WTC11 (cell line): ENCODE measurements at regions not wholly inside any gene's neighbourhood (a gene's known extent, or its start where the extent isn't known, plus 50 kb on each side); places are given as distances from the start of the nearest gene placed in this dataset.

Experiments
- ATAC-seq: fragments of 200-7000 bp; cut with Tn5 transposase; 2 replicates; pipeline ENCODE4 v1.10.0; 2021; ENCODE audit warnings: mild to moderate bottlenecking, moderate library complexity
- CTCF ChIA-PET: fragments of 300-600 bp; sonication (Branson Sonifier 250); formaldehyde crosslinking; loops from one replicate; lab custom pipeline; 2021; ENCODE audit warnings: antibody characterized with exemption; lab: Charles Lee
- POLR2A ChIA-PET: fragments of 350-600 bp; sonication (Branson Sonifier 250); formaldehyde crosslinking; loops from one replicate; lab custom pipeline; 2021; ENCODE audit warnings: antibody characterized with exemption; lab: Charles Lee
- DNase-seq: peaks from one replicate; pipeline ENCODE4 v3.0.0; 2021; ENCODE audit warnings: low spot score
- H3K27ac Mint-ChIP-seq: 2 replicates; pipeline ENCODE4 v1.8.0; 2021; ENCODE audit warnings: mixed read lengths
- H3K27me3 Mint-ChIP-seq: 2 replicates; pipeline ENCODE4 v1.8.0; 2021; ENCODE audit warnings: low read depth, mild to moderate bottlenecking, moderate library complexity, mixed read lengths
- H3K36me3 Mint-ChIP-seq: 2 replicates; pipeline ENCODE4 v1.8.0; 2021; ENCODE audit warnings: mixed read lengths
- H3K4me1 Mint-ChIP-seq: 2 replicates; pipeline ENCODE4 v1.8.0; 2022; ENCODE audit warnings: mixed read lengths
- H3K4me3 Mint-ChIP-seq: 2 replicates; pipeline ENCODE4 v1.8.0; 2021; ENCODE audit warnings: mild to moderate bottlenecking, moderate library complexity, mixed read lengths
- H3K9me3 Mint-ChIP-seq: 2 replicates; pipeline ENCODE4 v1.8.0; 2021; ENCODE audit warnings: mixed read lengths
- ATF1 ChIP-seq: sonication (generic); formaldehyde crosslinking; IDR thresholded peaks from 2 replicates; pipeline ENCODE4 v1.8.1; 2023; ENCODE audit warnings: mild to moderate bottlenecking, moderate library complexity, missing genetic modification reagents
- CBFB ChIP-seq: sonication (generic); formaldehyde crosslinking; IDR thresholded peaks from 2 replicates; pipeline ENCODE4 v1.8.1; 2022; ENCODE audit warnings: mild to moderate bottlenecking, low read depth, missing genetic modification reagents
- CREM ChIP-seq: sonication (generic); formaldehyde crosslinking; IDR thresholded peaks from 2 replicates; pipeline ENCODE4 v1.8.1; 2022; ENCODE audit warnings: mild to moderate bottlenecking, missing genetic modification reagents, moderate library complexity
- ELF4 ChIP-seq: sonication (generic); formaldehyde crosslinking; IDR thresholded peaks from 2 replicates; pipeline ENCODE4 v1.8.1; 2022; ENCODE audit warnings: low read depth, mild to moderate bottlenecking, moderate library complexity, missing genetic modification reagents
- STAT6 ChIP-seq: sonication (generic); formaldehyde crosslinking; conservative IDR thresholded peaks from 2 replicates; pipeline ENCODE4 v1.8.1; 2023; ENCODE audit warnings: mild to moderate bottlenecking, low read depth, missing genetic modification reagents, moderate library complexity
- TEAD1 ChIP-seq: sonication (generic); formaldehyde crosslinking; IDR thresholded peaks from 2 replicates; pipeline ENCODE4 v1.8.0; 2022; ENCODE audit warnings: mild to moderate bottlenecking, missing genetic modification reagents
- ZNF138 ChIP-seq: sonication (generic); formaldehyde crosslinking; conservative IDR thresholded peaks from 2 replicates; pipeline ENCODE4 v1.8.1; 2022; ENCODE audit warnings: mild to moderate bottlenecking, moderate library complexity, missing genetic modification reagents
- TF ChIP-seq, protein P1 (sequence below): sonication (generic); formaldehyde crosslinking; IDR thresholded peaks from 2 replicates; pipeline ENCODE4 v1.8.1; 2022; ENCODE audit warnings: missing genetic modification reagents, borderline replicate concordance
- TF ChIP-seq, protein P2 (sequence below): sonication (generic); formaldehyde crosslinking; IDR thresholded peaks from 2 replicates; pipeline ENCODE4 v1.8.0; 2022; ENCODE audit warnings: missing genetic modification reagents
- TF ChIP-seq, protein P3 (sequence below): sonication (generic); formaldehyde crosslinking; IDR thresholded peaks from 2 replicates; pipeline ENCODE4 v1.8.1; 2023; ENCODE audit warnings: mild to moderate bottlenecking, missing genetic modification reagents, borderline replicate concordance

DNA sequence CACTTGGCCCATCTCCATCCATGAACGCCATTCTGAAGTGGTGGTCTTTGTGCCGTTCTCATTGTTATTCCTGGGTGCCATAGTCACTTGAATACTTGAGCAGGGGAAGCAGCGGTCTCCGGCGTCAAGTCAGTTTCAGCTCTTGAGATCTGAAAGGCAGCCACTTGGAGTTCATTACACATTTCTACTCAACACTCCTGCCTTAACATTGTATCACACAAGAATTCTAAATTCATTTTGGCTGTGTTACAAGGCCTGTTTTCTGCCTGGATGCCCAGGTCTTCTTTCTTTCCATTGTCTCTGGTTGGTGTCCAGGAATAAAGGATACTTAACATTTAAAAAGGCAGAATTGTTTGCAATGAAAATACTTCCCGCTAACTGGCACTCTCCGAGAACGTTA, 69.0 kb upstream of the RAB11FIP2 start (continued):
- TF ChIP-seq, protein P1, sequence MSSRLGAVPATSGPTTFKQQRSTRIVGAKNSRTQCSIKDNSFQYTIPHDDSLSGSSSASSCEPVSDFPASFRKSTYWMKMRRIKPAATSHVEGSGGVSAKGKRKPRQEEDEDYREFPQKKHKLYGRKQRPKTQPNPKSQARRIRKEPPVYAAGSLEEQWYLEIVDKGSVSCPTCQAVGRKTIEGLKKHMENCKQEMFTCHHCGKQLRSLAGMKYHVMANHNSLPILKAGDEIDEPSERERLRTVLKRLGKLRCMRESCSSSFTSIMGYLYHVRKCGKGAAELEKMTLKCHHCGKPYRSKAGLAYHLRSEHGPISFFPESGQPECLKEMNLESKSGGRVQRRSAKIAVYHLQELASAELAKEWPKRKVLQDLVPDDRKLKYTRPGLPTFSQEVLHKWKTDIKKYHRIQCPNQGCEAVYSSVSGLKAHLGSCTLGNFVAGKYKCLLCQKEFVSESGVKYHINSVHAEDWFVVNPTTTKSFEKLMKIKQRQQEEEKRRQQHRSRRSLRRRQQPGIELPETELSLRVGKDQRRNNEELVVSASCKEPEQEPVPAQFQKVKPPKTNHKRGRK (CRISPR knock-in tag): no peak
- TF ChIP-seq, protein P2, sequence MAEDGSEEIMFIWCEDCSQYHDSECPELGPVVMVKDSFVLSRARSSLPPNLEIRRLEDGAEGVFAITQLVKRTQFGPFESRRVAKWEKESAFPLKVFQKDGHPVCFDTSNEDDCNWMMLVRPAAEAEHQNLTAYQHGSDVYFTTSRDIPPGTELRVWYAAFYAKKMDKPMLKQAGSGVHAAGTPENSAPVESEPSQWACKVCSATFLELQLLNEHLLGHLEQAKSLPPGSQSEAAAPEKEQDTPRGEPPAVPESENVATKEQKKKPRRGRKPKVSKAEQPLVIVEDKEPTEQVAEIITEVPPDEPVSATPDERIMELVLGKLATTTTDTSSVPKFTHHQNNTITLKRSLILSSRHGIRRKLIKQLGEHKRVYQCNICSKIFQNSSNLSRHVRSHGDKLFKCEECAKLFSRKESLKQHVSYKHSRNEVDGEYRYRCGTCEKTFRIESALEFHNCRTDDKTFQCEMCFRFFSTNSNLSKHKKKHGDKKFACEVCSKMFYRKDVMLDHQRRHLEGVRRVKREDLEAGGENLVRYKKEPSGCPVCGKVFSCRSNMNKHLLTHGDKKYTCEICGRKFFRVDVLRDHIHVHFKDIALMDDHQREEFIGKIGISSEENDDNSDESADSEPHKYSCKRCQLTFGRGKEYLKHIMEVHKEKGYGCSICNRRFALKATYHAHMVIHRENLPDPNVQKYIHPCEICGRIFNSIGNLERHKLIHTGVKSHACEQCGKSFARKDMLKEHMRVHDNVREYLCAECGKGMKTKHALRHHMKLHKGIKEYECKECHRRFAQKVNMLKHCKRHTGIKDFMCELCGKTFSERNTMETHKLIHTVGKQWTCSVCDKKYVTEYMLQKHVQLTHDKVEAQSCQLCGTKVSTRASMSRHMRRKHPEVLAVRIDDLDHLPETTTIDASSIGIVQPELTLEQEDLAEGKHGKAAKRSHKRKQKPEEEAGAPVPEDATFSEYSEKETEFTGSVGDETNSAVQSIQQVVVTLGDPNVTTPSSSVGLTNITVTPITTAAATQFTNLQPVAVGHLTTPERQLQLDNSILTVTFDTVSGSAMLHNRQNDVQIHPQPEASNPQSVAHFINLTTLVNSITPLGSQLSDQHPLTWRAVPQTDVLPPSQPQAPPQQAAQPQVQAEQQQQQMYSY (CRISPR knock-in tag): no peak
- TF ChIP-seq ATF1 (CRISPR knock-in tag): no peak
- no peak for TF ChIP-seq STAT6 (CRISPR knock-in tag)
- no peak for TF ChIP-seq ZNF138

GRCh38 chr10:118114992-118115391, 68.3 kb upstream of the RAB11FIP2 start:
- Mint-ChIP-seq H3K27me3 (no peaks in the 10 kb centered on the region), H3K9me3 (no peaks in the 10 kb centered on the region), H3K4me1 (peaks cover 10% of the 10 kb centered on the region), H3K36me3 (no peaks in the 10 kb centered on the region), H3K27ac (no peak overlapping the region), H3K4me3 (no peak overlapping the region)
- CTCF ChIA-PET: no interaction called here
- DNase-seq (no peak), ATAC-seq (no peak)
- TF ChIP-seq, protein P3, sequence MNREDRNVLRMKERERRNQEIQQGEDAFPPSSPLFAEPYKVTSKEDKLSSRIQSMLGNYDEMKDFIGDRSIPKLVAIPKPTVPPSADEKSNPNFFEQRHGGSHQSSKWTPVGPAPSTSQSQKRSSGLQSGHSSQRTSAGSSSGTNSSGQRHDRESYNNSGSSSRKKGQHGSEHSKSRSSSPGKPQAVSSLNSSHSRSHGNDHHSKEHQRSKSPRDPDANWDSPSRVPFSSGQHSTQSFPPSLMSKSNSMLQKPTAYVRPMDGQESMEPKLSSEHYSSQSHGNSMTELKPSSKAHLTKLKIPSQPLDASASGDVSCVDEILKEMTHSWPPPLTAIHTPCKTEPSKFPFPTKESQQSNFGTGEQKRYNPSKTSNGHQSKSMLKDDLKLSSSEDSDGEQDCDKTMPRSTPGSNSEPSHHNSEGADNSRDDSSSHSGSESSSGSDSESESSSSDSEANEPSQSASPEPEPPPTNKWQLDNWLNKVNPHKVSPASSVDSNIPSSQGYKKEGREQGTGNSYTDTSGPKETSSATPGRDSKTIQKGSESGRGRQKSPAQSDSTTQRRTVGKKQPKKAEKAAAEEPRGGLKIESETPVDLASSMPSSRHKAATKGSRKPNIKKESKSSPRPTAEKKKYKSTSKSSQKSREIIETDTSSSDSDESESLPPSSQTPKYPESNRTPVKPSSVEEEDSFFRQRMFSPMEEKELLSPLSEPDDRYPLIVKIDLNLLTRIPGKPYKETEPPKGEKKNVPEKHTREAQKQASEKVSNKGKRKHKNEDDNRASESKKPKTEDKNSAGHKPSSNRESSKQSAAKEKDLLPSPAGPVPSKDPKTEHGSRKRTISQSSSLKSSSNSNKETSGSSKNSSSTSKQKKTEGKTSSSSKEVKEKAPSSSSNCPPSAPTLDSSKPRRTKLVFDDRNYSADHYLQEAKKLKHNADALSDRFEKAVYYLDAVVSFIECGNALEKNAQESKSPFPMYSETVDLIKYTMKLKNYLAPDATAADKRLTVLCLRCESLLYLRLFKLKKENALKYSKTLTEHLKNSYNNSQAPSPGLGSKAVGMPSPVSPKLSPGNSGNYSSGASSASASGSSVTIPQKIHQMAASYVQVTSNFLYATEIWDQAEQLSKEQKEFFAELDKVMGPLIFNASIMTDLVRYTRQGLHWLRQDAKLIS (CRISPR knock-in tag): no peak
- TF ChIP-seq TEAD1 (CRISPR knock-in tag): no peak
- POLR2A ChIA-PET: no interaction called here

DNA sequence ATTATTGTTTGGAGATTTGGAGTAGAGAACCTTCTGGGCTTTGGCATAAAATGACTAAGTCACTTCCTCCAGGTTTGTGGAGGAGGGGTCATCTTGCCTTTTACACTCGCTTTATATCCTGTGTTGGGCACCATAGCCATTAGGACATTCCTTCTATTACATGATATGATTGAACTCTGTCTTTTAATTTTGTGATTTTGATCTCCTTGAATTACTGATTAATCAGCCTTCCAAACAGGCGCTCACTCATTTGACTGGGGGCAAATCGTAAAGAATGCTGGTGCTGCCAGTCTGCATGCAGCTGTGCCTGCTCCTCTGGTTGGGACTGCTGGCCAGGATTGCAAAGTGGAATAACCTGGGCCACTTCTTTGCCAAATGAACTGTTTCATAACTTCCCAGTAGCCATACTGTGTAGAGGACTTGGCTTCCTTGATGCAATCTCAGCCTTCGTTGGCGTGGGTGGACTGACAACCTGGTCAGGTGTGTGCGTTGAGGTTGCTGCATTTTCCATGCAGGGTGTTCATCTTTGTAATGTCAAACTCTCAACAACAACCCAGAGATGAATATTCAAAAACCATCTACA, 65.9 kb upstream of the RAB11FIP2 start:
- TF ChIP-seq CBFB (CRISPR knock-in tag) (no peak), ELF4 (no peak), CREM (CRISPR knock-in tag) (no peak)
- TF ChIP-seq, all 79 proteins: peak for 0
- no peak overlapping the region for H3K4me3 Mint-ChIP-seq
- peaks cover 15% of the 10 kb centered on the region for H3K4me1 Mint-ChIP-seq
- no peak for ATAC-seq
- no peak overlapping the region for H3K27ac Mint-ChIP-seq
- ChIA-PET POLR2A (interaction anchor here (0.8 kb wide), 1 partner anchor 16 kb away, joined by 4 read pairs; no protein-coding TSS in a partner anchor), CTCF (no interaction called here)
- no peak for DNase-seq
- H3K27me3 Mint-ChIP-seq: no peaks in the 10 kb centered on the region
- no peaks in the 10 kb centered on the region for H3K9me3 Mint-ChIP-seq
- no peaks in the 10 kb centered on the region for H3K36me3 Mint-ChIP-seq
